Peyer's patch (tissue), 4 donors: ENCODE measurements at regions not wholly inside any gene's neighbourhood (a gene's known extent, or its start where the extent isn't known, plus 50 kb on each side); places are given as distances from the start of the nearest gene placed in this dataset.

Source experiments
- CTCF ChIP-seq, 6 experiments: fragments of 450-650 bp in 4 of 6; fragments of 200-600 bp in 2 of 6; sonication (generic) in 1 of 6; IDR thresholded peaks; one replicate each; pipeline ENCODE4 v1.5.1; 2017 to 2019; ENCODE audit warnings: antibody characterized with exemption in 6 of 6, mild to moderate bottlenecking in 3 of 6, moderate library complexity in 1 of 6
- POLR2A ChIP-seq, 2 donors: fragments of 450-650 bp; IDR thresholded peaks; one replicate each; pipeline ENCODE4 v1.5.1; 2017; ENCODE audit warnings: antibody characterized with exemption in 2 of 2, mild to moderate bottlenecking in 2 of 2, moderate library complexity in 2 of 2

GRCh38 chr5:171714261-171714660 is 71.4 kb upstream of the SMIM23 start:
- no peak for TF ChIP-seq POLR2A (IDR thresholded peaks at IDR 0.05)
- TF ChIP-seq CTCF (IDR thresholded peaks at IDR 0.05) = no peak
